Esophagus muscularis mucosa (tissue), 3 donors: ENCODE measurements at regions not wholly inside any gene's neighbourhood (a gene's known extent, or its start where the extent isn't known, plus 50 kb on each side); places are given as distances from the start of the nearest gene placed in this dataset.

ENCODE experiments used
- CTCF ChIP-seq, 3 experiments: fragments of 200-600 bp in 2 of 3; fragments of 450-650 bp in 1 of 3; sonication (generic) in 2 of 3; IDR thresholded peaks; one replicate each; pipeline ENCODE4 v1.5.1; 2017 to 2019; ENCODE audit warnings: antibody characterized with exemption in 3 of 3, mild to moderate bottlenecking in 2 of 3, moderate library complexity in 1 of 3
- POLR2A ChIP-seq: fragments of 450-650 bp; IDR thresholded peaks from one replicate; pipeline ENCODE4 v1.6.1; 2017; ENCODE audit warnings: antibody characterized with exemption, moderate library complexity, mild to moderate bottlenecking, low read depth
- POLR2AphosphoS5 ChIP-seq, 2 donors: sonication (generic); formaldehyde crosslinking; IDR thresholded peaks; one replicate each; pipeline ENCODE4 v1.6.1; 2017; ENCODE audit warnings: antibody characterized with exemption in 2 of 2

DNA sequence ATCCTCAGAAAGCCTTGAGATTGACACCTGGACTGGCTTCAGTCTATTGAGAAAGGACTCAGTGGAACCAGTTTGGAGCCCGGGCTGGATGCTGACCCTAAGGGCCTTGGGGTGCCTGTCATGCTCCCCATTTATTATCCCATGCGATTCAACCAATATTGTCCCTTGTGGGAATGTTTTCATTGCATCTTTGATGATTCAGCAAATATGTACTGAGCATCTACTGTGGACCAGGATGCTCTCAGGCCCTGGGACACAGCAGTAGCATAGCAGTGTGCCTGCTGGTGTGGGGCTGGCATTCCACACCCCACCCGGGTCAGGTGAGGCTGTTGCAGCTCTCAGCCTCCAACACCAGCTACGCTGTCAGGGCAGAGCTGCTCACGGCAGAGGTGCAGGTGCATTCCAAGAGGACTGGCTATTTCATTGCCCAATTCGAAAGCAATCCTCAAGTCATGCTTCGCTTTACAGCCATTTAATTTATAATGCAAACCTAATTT, 586.0 kb downstream of the TCERG1L start:
- TF ChIP-seq CTCF (IDR thresholded peaks at IDR 0.05) (no peak), POLR2A (no peak), POLR2AphosphoS5 (IDR thresholded peaks at IDR 0.05) (no peak)
